NCI-H2029 treated with DMSO at 0.1 percent for 48 hours (cell line): ENCODE measurements at regions not wholly inside any gene's neighbourhood (a gene's known extent, or its start where the extent isn't known, plus 50 kb on each side); places are given as distances from the start of the nearest gene placed in this dataset.

Experiments
- DNase-seq: peaks from one replicate; lab custom pipeline; 2025; lab: John Stamatoyannopoulos, UW

DNA sequence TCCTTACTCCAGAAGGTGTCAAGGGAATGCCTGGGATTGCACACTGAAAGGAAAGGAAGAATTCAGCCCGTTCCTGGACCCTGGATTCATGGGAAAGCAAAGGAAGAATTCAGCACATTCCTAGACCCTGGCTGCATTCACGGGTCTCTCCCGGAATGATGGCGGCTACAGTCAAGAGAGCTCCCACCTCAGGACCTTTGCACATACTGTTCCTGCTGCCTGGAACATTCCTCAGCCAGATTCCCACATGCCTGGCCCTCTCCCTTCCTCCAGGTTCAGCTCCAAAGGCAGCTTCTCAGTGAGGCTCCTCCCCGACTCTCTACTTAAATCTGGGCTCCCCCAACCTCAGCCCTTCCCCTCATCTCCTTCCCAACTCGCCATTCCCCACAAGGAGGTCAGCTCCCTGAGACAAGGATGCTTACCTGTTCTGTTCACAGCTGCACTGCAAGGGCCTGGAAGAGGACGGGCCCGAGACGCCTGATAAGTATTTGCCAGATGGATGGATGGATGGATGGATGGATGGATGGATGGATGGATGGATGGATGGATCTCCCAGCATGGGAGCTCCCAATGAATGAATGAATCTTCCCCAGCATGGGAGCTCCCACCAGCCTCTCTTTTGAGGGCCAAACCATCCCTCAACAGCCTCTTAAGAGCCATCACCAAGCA lies 77.4 kb downstream of the NCOR2 start:
- no peak for DNase-seq

DNA sequence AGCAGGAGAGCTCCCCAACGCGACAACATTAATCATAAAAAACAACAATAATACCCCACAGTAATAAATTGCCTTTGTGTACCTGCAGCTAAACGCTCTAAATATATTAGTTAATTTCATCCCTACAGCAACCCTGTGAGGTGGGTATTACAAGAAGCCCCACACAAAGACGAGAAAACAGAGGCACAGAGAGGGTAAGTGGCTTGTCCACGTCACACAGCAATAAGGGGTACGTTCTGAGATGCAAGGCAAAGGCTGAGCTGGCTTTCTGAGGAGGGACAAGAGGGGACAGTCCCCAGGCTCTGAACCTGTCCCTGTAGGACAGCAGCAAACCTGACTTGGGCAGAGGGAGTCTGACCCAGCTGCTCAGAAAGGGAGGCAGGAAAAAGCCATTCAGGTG lies 78.2 kb downstream of the NCOR2 start:
- DNase-seq = no peak

DNA sequence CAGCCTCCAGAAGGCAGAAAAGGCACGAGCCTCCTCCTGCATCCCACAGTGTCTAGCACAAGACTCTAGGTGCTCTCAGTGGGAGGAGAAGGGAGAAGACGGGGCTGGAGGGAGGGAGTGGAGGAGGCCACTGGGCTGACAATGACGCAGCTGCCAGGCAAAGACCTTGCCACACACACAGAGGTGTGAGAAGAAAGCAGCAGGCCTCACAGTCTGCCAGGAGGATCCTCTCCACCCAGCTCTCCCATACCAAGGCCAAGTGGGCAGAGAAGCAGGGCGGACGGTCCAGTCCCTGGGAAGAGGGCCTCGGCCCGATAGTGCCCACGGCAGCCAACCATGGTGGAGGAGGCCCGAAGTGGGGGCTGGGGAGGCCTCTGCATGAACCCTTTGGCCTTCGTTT lies 78.9 kb downstream of the NCOR2 start:
- DNase-seq = no peak

- no peak for DNase-seq
Observed at GRCh38 chr12:124487834-124488165, 79.6 kb downstream of the NCOR2 start.

GRCh38 chr12:124487066-124487833 lies 80.2 kb downstream of the NCOR2 start:
- no peak for DNase-seq

DNA sequence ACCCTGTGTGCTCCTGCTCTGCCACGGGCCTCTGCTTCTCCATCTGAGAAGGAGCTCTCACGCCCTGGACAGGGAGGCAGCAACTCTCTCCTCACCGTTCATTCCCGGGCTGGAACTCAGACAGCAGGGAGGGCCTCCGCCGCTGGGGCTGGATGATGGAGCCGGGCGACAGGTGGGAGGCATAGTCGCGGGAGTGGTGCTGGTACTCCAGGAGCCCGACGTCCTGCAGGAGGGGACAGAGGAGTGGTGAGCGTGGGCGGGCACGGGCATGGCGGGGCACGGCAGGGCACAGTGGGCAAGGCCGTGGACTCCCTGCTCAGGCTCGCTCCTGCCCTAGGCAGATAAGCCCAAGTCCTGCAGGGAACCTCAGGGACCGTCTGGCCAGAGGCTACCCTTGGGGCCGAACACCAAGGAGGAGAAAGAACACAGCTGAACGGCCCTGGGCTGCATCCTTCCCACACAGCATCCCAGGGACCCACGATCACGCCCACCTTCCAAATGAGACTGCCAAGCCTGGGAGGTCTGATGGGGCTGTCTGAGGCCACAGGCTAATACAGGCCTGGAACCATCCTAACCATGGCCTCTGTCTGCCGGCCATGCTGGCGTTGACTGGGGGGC lies 81.0 kb downstream of the NCOR2 start:
- no peak for DNase-seq

DNA sequence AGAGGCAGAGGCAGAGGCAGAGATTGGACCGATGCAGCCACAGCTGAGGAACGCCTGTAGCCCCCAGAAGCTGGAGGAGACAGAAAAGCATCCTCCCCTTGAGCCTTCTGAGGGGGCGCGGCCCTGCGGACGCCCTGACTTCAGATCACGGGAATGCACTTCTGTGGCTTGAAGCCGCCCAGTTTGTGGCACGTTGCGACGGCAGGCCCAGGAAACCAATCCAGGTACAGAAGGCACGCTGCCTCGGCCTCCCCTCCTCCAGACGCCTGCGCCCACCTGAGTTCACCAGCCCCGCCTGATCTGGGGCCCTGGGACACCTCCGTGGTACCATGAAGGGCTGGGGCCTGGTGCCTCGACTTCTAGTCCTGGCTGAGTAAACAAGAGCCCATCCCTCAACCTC lies 82.0 kb downstream of the NCOR2 start:
- DNase-seq = no peak

- DNase-seq = no peak
Observed at GRCh38 chr12:124484526-124484953, 82.9 kb downstream of the NCOR2 start.

- no peak for DNase-seq
Observed at GRCh38 chr12:124484067-124484466, 83.3 kb downstream of the NCOR2 start.

DNA sequence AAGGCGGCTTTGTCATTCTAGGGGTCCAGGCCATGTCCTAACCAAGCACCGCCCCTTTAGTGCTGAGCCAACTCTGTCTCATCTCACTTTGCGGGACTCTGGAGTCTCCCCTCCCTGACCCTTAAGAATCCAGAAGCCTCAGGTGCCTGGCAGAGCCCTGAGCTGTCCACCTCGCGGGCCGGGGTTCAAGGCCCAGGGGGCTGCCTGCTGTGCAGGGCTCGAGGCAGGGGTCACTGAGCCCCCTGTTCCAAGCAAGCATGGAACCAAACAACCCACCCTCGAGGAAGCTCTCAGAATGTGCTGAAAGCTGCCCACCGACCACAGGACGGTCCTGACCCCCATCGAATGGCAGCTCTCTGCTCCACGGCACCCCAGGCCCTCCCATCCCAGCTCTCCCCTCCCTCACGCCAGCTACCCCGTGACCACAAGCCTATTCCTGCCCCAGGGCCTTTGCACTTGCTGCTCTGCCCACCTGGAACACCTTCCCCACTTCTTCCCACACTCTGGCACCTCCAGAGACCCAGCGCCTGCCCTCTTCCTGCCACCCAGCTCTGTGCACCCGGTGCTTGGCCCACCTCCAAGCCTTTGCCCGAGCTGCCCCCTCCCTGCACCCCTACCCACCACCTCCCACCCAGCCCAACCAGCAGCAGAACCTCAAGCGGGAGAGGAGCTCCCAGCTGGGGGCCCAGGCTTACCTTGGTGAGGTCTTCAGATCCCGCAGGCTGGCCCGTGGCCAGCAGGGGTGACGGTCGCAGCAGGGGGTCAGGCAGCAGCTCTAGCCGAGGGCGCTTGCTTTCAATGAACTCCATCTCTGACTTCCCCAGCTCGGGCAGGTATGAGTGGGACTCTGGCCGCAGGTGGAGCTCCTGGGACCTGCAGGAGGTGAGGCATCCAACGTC lies 84.3 kb downstream of the NCOR2 start:
- DNase-seq = no peak

DNA sequence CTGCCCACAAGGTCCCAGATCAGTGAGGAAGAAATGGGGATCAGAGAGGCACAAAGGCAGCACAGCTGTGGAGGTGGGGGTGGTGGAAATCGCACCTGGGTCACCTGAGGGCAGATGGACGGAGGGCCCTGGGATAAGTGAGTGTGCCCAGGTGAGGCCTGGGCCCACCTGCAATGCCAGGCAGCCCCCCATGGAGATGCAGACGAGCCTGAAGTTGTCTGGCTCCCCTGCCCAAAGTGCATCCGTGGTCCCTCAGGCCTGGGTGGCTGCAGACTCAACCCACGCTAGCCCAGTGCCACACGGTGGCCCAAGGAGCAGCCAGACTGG lies 84.9 kb downstream of the NCOR2 start:
- DNase-seq = no peak

DNA sequence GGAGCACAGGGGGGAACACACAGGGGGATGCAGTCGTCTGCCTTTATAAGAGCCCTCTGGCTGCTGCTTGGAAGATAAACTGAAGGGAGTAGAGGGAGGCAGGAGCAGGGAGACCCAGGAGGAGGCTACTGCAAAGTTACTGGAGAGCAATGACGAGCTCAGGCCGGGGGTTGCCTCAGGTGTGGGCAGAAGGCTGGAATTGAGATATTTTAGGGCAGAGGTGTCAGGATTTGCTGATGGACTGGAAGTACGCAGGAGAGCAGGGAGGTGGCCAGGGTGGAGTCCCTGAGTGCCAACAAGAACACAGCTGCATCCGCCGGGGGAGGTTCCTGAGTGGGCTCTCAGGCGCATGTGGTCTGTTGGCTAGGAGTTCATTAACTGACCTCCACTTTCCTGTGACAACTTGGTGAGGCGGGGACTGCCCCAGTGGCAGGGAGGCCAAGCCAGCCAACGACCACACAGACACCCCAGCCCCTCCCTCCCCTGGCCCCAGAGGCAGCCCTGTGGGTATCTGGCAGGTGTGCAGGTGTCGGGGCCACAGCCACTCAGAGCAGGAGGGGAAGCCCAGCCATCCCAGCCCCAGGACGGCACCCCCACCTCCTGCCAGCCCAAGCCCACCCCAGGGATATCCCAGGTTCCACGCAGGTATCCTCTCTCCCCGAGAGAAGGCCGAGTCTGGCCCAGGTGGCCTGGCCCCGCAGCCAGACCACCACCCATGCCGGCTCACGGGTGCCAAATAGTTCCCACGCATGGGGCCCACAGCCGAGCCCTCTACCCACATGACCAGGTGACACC lies 85.4 kb downstream of the NCOR2 start:
- DNase-seq = no peak

- DNase-seq = no peak
Observed at GRCh38 chr12:124481257-124481750, 86.1 kb downstream of the NCOR2 start.

DNA sequence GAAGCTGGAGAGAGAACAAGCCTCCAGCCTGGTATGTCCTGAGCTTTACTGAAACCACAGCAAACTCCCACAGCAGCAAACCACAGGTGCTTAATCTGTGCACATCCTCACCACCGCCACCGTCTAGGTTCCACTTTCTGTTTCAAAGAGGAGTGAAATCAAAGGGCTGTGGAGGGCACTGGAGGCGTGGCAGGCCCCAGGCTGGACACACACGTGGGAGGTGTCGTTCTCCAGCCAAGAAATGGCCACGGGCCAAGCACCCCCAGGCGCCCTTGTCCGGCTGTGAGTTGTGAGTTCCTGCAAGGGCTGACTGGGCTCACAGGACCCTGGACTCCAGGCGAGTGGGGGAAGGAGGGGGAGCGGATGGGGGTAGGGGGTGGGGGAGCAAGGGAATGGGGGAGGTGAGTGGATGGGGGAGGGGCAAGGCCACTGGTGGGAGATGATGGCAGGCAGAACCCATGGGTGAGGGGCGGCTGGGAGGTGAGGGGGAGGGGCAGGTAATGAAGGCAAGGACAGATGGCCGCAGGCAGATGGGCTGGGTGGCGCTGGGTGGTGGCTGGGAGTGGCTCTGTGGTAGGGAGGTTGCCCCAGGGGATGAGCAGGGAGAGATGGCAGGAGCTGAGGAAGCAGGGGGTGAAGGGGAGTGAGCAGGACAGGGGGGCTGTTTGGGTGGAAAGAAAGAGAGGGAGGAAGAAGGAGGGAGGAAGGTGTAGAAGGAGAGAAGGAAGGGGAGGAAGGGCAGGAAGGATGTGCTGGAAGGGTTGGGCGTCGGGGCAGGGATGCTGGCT lies 86.7 kb downstream of the NCOR2 start:
- DNase-seq = no peak

DNA sequence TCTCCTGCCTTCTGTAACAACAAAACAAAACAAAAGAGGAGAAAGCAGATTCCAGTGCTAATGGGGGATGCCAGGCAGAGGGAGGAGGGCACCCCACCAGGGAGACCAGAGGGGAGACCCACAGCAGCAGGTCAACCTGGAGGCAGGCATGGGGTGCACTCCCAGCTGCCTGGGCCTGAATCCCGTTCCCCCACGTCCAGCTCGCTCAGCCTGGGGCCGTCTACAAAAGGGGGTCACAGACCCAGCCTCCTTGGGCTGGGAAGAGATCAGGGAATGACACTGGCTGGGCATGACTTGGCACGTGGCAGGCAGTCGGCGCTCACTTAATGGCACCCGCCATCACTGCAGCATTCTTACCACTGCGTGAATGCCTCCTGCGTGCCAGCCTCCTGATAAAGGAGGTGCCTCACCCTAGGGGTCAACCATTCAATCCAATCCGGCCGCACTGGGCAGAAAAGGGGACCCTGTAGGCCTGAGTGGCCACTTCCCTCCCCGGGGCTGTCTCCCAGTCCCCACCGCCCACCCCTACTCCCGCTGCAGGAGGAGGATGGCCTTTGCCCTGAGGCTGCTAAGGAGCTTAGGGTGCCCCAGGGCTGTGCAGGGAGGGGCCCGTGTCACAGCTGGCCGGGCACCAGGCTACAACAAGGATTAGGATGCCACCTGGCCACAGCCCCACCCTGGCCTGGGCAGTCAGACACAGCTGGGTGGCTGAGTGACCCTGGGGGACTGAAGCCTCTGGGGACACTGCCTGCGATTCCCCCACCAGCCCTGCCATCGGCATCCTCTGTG lies 87.5 kb downstream of the NCOR2 start:
- DNase-seq = no peak

DNA sequence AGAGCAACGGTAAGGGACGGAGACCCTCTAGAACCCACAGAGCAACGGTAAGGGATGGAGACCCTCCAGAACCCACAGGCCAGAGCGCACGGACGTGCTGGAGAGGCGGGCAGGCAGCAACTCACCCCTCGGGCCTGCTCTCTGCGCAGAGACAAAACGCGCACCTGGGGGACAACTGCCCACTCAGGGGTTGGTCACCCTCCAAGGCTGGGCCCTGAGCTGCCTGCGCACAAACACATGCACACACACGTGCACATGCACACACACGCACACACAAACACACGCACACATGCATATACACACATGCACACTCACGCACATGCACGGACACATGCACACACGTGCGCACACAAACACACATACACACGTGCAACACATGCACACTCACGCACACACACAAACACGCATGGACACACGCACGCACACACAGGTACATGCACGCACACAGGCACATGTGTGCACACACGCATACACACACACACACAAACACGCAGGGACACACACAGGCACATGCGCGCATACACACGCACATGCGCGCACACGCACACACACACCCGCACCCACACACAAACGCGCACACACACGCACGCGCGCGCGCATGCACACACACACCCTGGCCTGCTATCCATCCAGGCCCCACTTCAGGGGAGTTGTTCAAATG lies 88.3 kb downstream of the NCOR2 start:
- no peak for DNase-seq

GRCh38 chr12:124478416-124478815 lies 89.0 kb downstream of the NCOR2 start:
- DNase-seq = no peak

- DNase-seq = no peak
Observed at GRCh38 chr12:124477107-124477915, 90.1 kb downstream of the NCOR2 start.

DNA sequence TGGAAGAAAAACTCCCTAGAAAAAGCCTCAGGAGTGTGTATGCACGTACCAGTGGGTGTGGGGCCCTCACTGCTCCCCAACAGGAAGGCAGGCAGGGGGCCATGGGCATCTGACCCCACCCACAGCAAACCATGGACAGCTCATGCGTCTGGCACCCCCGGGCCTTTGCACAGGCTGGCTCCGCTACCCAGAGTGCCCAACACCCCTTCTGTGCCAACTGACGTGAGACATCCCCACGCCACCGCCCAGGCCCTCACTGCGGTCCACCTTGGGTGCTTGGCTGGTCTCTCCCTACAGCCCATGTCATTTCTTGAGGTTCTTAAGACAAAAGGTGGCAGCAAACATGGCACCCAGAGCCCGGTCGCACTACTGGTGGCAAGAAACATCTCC lies 91.4 kb downstream of the NCOR2 start:
- DNase-seq = no peak
